Gastrocnemius medialis (tissue), 4 donors: ENCODE measurements at regions not wholly inside any gene's neighbourhood (a gene's known extent, or its start where the extent isn't known, plus 50 kb on each side); places are given as distances from the start of the nearest gene placed in this dataset.

Experiments used
- ATAC-seq, 2 donors: fragments of 150-250 bp; one replicate each; pipeline ENCODE4 v1.9.1; 2016
- DNase-seq, 2 donors: peaks; one replicate each; pipeline ENCODE4 v3.0.0-alpha.2; 2019
- H3K27ac ChIP-seq, 4 donors: fragments of 200-600 bp; sonication (generic); 1 replicate in 1 of 4; 2 replicates in 3 of 4; pipeline ENCODE4 v1.5.1; 2016 to 2018; ENCODE audit warnings: mild to moderate bottlenecking in 2 of 4, moderate library complexity in 1 of 4
- H3K27me3 ChIP-seq, 3 donors: fragments of 200-600 bp; sonication (generic) in 2 of 3; 1 replicate in 1 of 3; 2 replicates in 2 of 3; pipeline versions ENCODE4 v1.5.1 to v1.6.0; 2016 to 2019; ENCODE audit warnings: mild to moderate bottlenecking in 1 of 3, moderate library complexity in 1 of 3
- H3K36me3 ChIP-seq, 2 donors: fragments of 200-600 bp; sonication (generic) in 1 of 2; one replicate each; pipeline ENCODE4 v1.5.1; 2017 to 2018
- H3K4me1 ChIP-seq, 2 donors: fragments of 200-600 bp; sonication (generic) in 1 of 2; one replicate each; pipeline ENCODE4 v1.5.1; 2016 to 2017; ENCODE audit warnings: mild to moderate bottlenecking in 2 of 2
- H3K4me3 ChIP-seq, 4 donors: fragments of 200-600 bp; sonication (generic) in 3 of 4; 1 replicate in 1 of 4; 2 replicates in 3 of 4; pipeline ENCODE4 v1.5.1; 2016 to 2019; ENCODE audit warnings: mild to moderate bottlenecking in 2 of 4
- H3K9me3 ChIP-seq, 3 donors: fragments of 200-600 bp; sonication (generic) in 2 of 3; 1 replicate in 1 of 3; 2 replicates in 2 of 3; pipeline ENCODE4 v1.5.1; 2016 to 2019
- CTCF ChIP-seq, 5 experiments: fragments of 450-650 bp in 3 of 5; fragments of 200-600 bp in 2 of 5; sonication (generic) in 2 of 5; IDR thresholded peaks in 4 of 5; conservative IDR thresholded peaks in 1 of 5; 1 replicate in 4 of 5; 2 replicates in 1 of 5; pipeline ENCODE4 v1.5.1; 2016 to 2019; ENCODE audit warnings: antibody characterized with exemption in 5 of 5, mild to moderate bottlenecking in 3 of 5, moderate library complexity in 3 of 5
- POLR2A ChIP-seq, 2 donors: fragments of 450-650 bp; IDR thresholded peaks; one replicate each; pipeline ENCODE4 v1.6.1; 2017; ENCODE audit warnings: antibody characterized with exemption in 2 of 2, mild to moderate bottlenecking in 2 of 2, moderate library complexity in 2 of 2
- in situ Hi-C, 4 donors: fragments of 200-750 bp; cut with MboI; loops; one replicate each; pipeline versions ENCODE4 v1.15.0 to v1.8.0; 2017; ENCODE audit warnings: low sequenced_read_pairs in 4 of 4
- intact Hi-C: fragments of 100-400 bp; cut with DNase I; formaldehyde crosslinking; loops from one replicate; pipeline ENCODE4 v1.15.1; 2023; ENCODE audit warnings: low total_unique reads

- peak; percentile 12 to 31 for DNase-seq
- in situ Hi-C loops: loop anchor here in 1 of 4 donors (25.0 kb wide), 1 partner anchor 445 kb away; no protein-coding TSS in a partner anchor
- intact Hi-C loops: no loop called here
Observed at GRCh38 chr4:123856689-123857545, 460.3 kb downstream of the SPRY1 start.

GRCh38 chr4:123858465-123858864 is 461.9 kb downstream of the SPRY1 start:
- H3K36me3 ChIP-seq: no peaks in the 10 kb centered on the region
- in situ Hi-C loops: loop anchor here in 1 of 4 donors (25.0 kb wide), 1 partner anchor 446 kb away; no protein-coding TSS in a partner anchor
- H3K27ac ChIP-seq: peak overlapping the region; percentile 67 to 74 (median 74)
- H3K4me3 ChIP-seq: no peak overlapping the region
- H3K4me1 ChIP-seq: peaks cover 31 to 48% of the 10 kb centered on the region in 2 donors
- no peaks in the 10 kb centered on the region for H3K9me3 ChIP-seq
- H3K27me3 ChIP-seq: no peaks in the 10 kb centered on the region
- TF ChIP-seq POLR2A (IDR thresholded peaks at IDR 0.05): no peak
- TF ChIP-seq CTCF (IDR thresholded peaks at IDR 0.05 in 4 of 5, conservative IDR thresholded peaks at IDR 0.05 in 1 of 5): no peak
- DNase-seq (no peak), ATAC-seq (no peak)
- intact Hi-C loops: no loop called here

More at GRCh38 chr4:123856689-123857545, 460.3 kb downstream of the SPRY1 start:
- TF ChIP-seq POLR2A (IDR thresholded peaks at IDR 0.05) (no peak), CTCF (IDR thresholded peaks at IDR 0.05 in 4 of 5, conservative IDR thresholded peaks at IDR 0.05 in 1 of 5) (peak in 2 of 5 experiments; percentile 12 to 40)
- Histone ChIP-seq H3K36me3 (no peaks in the 10 kb centered on the region), H3K4me3 (peak overlapping the region; percentile 29 to 46 (median 42)), H3K27ac (peak overlapping the region; percentile 67 to 74 (median 74)), H3K4me1 (peaks cover 27 to 35% of the 10 kb centered on the region in 2 donors), H3K9me3 (no peaks in the 10 kb centered on the region), H3K27me3 (no peaks in the 10 kb centered on the region)
- peak; percentile 86 to 88 for ATAC-seq

DNA sequence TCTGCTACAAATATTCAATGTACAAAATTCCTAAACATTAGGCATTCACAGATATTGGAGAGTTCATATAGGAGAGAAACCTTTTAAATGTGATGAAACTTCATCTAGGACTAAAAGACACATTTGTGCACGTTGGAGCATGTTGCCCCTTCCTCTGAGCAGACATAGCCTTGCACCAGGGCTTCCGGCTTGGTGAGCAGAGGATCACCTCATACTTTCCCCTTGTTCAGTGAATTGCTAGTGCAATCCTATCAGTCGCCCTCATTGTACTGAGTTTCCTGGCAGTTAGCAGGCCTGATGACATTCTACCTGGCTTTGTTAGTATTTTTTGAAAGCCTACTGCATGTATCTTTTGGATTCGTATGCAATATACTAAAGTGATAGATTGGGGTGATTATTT is 466.2 kb downstream of the SPRY1 start:
- H3K4me1 ChIP-seq: peaks cover 18 to 22% of the 10 kb centered on the region in 2 donors
- intact Hi-C loops: no loop called here
- H3K36me3 ChIP-seq: no peaks in the 10 kb centered on the region
- H3K9me3 ChIP-seq: no peaks in the 10 kb centered on the region
- no peak overlapping the region for H3K27ac ChIP-seq
- in situ Hi-C loops: loop anchor here in 1 of 4 donors (25.0 kb wide), 1 partner anchor 451 kb away; no protein-coding TSS in a partner anchor
- ATAC-seq (no peak), DNase-seq (no peak)
- H3K27me3 ChIP-seq: no peaks in the 10 kb centered on the region
- TF ChIP-seq CTCF (IDR thresholded peaks at IDR 0.05 in 4 of 5, conservative IDR thresholded peaks at IDR 0.05 in 1 of 5) (no peak), POLR2A (IDR thresholded peaks at IDR 0.05) (no peak)
- H3K4me3 ChIP-seq: no peak overlapping the region

DNA sequence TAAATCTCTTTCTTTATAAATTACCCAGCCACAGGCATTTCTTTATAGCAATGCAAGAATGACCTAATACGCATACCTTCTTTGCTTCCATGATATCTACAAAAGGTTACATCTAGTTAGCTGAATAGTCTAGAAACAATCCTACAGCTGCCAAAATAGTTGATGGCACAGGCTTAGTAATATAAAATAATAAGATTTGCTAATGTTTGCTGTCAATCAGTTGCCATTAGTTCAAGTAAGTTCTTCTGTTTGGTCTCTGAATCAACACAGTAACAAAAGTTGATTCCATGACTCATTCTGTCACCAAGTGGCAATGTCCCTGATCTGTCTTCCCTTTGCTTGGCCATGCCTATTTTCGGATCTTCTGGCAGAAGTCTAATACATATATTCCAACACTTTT is 470.2 kb downstream of the SPRY1 start:
- Histone ChIP-seq H3K36me3 (no peaks in the 10 kb centered on the region), H3K27me3 (no peaks in the 10 kb centered on the region), H3K27ac (peak overlapping the region in 3 of 4 donors; percentile 1 to 26 (median 25)), H3K4me3 (no peak overlapping the region), H3K9me3 (no peaks in the 10 kb centered on the region), H3K4me1 (peaks cover 29 to 32% of the 10 kb centered on the region in 2 donors)
- TF ChIP-seq POLR2A (IDR thresholded peaks at IDR 0.05) (no peak), CTCF (IDR thresholded peaks at IDR 0.05 in 4 of 5, conservative IDR thresholded peaks at IDR 0.05 in 1 of 5) (no peak)
- peak in 1 of 2 donors; percentile 58 for ATAC-seq
- intact Hi-C loops (no loop called here), in situ Hi-C loops (loop anchor here in 1 of 4 donors (25.0 kb wide), 1 partner anchor 454 kb away; no protein-coding TSS in a partner anchor)
- DNase-seq: no peak
